HepG2 (cell line): ENCODE measurements at regions not wholly inside any gene's neighbourhood (a gene's known extent, or its start where the extent isn't known, plus 50 kb on each side); places are given as distances from the start of the nearest gene placed in this dataset.

ENCODE experiments used
- BCL3 ChIP-seq: sonication (generic); formaldehyde crosslinking; IDR thresholded peaks from 2 replicates; pipeline ENCODE4 v1.5.1; 2020; ENCODE audit warnings: mild to moderate bottlenecking, missing genetic modification reagents, moderate library complexity
- BRCA1 ChIP-seq: sonication (generic); formaldehyde crosslinking; IDR thresholded peaks from 2 replicates; pipeline ENCODE4 v1.4.0; 2020; ENCODE audit warnings: missing genetic modification reagents
- CSRNP1 ChIP-seq: sonication (generic); formaldehyde crosslinking; IDR thresholded peaks from 2 replicates; pipeline ENCODE4 v1.8.1; 2023; ENCODE audit warnings: mild to moderate bottlenecking, missing genetic modification reagents
- ERF ChIP-seq: IDR thresholded peaks from 2 replicates; pipeline ENCODE4 v1.6.1; 2018; ENCODE audit warnings: missing biosample characterization, missing genetic modification reagents
- FOXK1 ChIP-seq: sonication (generic); formaldehyde crosslinking; IDR thresholded peaks from 2 replicates; pipeline ENCODE4 v1.4.0; 2020; ENCODE audit warnings: low read depth, missing genetic modification reagents, borderline replicate concordance
- GATAD1 ChIP-seq: IDR thresholded peaks from 2 replicates; pipeline ENCODE4 v1.6.1; 2016; ENCODE audit warnings: missing genetic modification reagents, missing compliant biosample characterization
- IKZF5 ChIP-seq: IDR thresholded peaks from 2 replicates; pipeline ENCODE4 v1.6.1; 2018; ENCODE audit warnings: missing genetic modification reagents, mild to moderate bottlenecking, missing compliant biosample characterization
- KDM5B ChIP-seq: sonication (generic); formaldehyde crosslinking; IDR thresholded peaks from 2 replicates; pipeline ENCODE4 v1.4.0; 2020; ENCODE audit warnings: missing genetic modification reagents, mild to moderate bottlenecking, borderline replicate concordance
- NBN ChIP-seq: fragments of 450-650 bp; conservative IDR thresholded peaks from 2 replicates; pipeline ENCODE4 v1.6.1; 2017
- PBX3 ChIP-seq: sonication (generic); formaldehyde crosslinking; IDR thresholded peaks from 2 replicates; pipeline ENCODE4 v1.8.1; 2023; ENCODE audit warnings: missing genetic modification reagents, inconsistent platforms, borderline replicate concordance
- REPIN1 ChIP-seq: sonication (generic); formaldehyde crosslinking; IDR thresholded peaks from 2 replicates; pipeline ENCODE4 v1.8.0; 2022; ENCODE audit warnings: missing genetic modification reagents, low read depth, mild to moderate bottlenecking, borderline replicate concordance
- TEAD3 ChIP-seq: optimal IDR thresholded peaks from 2 replicates; pipeline ENCODE3; 2016; ENCODE audit warnings: borderline replicate concordance
- THYN1 ChIP-seq: sonication (generic); formaldehyde crosslinking; IDR thresholded peaks from 2 replicates; pipeline ENCODE4 v1.8.1; 2023; ENCODE audit warnings: low read depth, mild to moderate bottlenecking, moderate library complexity, missing genetic modification reagents, borderline replicate concordance
- ZFP1 ChIP-seq: IDR thresholded peaks from 2 replicates; pipeline ENCODE4 v1.6.1; 2016
- ZNF512 ChIP-seq: sonication (generic); formaldehyde crosslinking; IDR thresholded peaks from 2 replicates; pipeline ENCODE4 v1.4.0; 2020; ENCODE audit warnings: mild to moderate bottlenecking, missing genetic modification reagents
- ZNF580 ChIP-seq: IDR thresholded peaks from 2 replicates; pipeline ENCODE4 v1.6.1; 2016; ENCODE audit warnings: low read depth, borderline replicate concordance
- ZNF672 ChIP-seq: sonication (generic); formaldehyde crosslinking; IDR thresholded peaks from 2 replicates; pipeline ENCODE4 v1.8.1; 2022; ENCODE audit warnings: missing genetic modification reagents
- TF ChIP-seq, protein P1 (sequence below): IDR thresholded peaks from 2 replicates; pipeline ENCODE4 v1.6.1; 2016; ENCODE audit warnings: control low read depth
- TF ChIP-seq, protein P2 (sequence below): IDR thresholded peaks from 2 replicates; pipeline ENCODE4 v1.6.1; 2016; ENCODE audit warnings: mild to moderate bottlenecking, missing biosample characterization, missing genetic modification reagents

- 0 out of 2 replicates have a peak, but pooled peaks have one; percentile 41 for TF ChIP-seq ZNF580 (CRISPR knock-in tag)
- TF ChIP-seq IKZF5 (CRISPR knock-in tag) = peak; percentile 81; the same call in 1 of the 2 replicates
- peak; percentile 50; the same call in 1 of the 2 replicates for TF ChIP-seq KDM5B (CRISPR knock-in tag)
- no peak for TF ChIP-seq ZNF672 (CRISPR knock-in tag)
- no peak for TF ChIP-seq THYN1
- TF ChIP-seq REPIN1 = peak; percentile 65; the same call in 1 of the 2 replicates
- TF ChIP-seq, protein P1, sequence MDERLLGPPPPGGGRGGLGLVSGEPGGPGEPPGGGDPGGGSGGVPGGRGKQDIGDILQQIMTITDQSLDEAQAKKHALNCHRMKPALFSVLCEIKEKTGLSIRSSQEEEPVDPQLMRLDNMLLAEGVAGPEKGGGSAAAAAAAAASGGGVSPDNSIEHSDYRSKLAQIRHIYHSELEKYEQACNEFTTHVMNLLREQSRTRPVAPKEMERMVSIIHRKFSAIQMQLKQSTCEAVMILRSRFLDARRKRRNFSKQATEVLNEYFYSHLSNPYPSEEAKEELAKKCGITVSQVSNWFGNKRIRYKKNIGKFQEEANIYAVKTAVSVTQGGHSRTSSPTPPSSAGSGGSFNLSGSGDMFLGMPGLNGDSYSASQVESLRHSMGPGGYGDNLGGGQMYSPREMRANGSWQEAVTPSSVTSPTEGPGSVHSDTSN = no peak
- TF ChIP-seq TEAD3 (CRISPR knock-in tag) = peak; percentile 55
- no peak for TF ChIP-seq ZFP1 (CRISPR knock-in tag)
- no peak for TF ChIP-seq BRCA1 (CRISPR knock-in tag)
- TF ChIP-seq, protein P2, sequence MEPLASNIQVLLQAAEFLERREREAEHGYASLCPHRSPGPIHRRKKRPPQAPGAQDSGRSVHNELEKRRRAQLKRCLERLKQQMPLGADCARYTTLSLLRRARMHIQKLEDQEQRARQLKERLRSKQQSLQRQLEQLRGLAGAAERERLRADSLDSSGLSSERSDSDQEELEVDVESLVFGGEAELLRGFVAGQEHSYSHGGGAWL (CRISPR knock-in tag) = 0 out of 2 replicates have a peak, but pooled peaks have one; percentile 52
- TF ChIP-seq BCL3 (CRISPR knock-in tag) = peak; percentile 53; the same call in 1 of the 2 replicates
- peak; percentile 58 for TF ChIP-seq ERF (CRISPR knock-in tag)
- TF ChIP-seq FOXK1 (CRISPR knock-in tag) = no peak
- no peak for TF ChIP-seq GATAD1 (CRISPR knock-in tag)
- no peak for TF ChIP-seq PBX3
- TF ChIP-seq CSRNP1 (CRISPR knock-in tag) = 0 out of 2 replicates have a peak, but pooled peaks have one; percentile 26
- TF ChIP-seq NBN = no peak
- TF ChIP-seq ZNF512 (CRISPR knock-in tag) = no peak
These were observed 268.2 kb downstream of the CDC5L start (continued) for GRCh38 chr6:44655412-44656342.
